Endothelial cell of umbilical vein (primary cell): ENCODE measurements at regions not wholly inside any gene's neighbourhood (a gene's known extent, or its start where the extent isn't known, plus 50 kb on each side); places are given as distances from the start of the nearest gene placed in this dataset.

Source experiments
- BruUV-seq: library from RNA; stranded (reverse); fragments of 400-500 nt; replicated peaks from 2 replicates; lab custom pipeline; 2021; lab: Mats Ljungman, UMichigan
- CTCF ChIA-PET: fragments of 300-600, 350-600 bp; sonication (Branson Sonifier 250); formaldehyde crosslinking; loops from one replicate; lab custom pipeline; 2021; ENCODE audit warnings: antibody characterized with exemption, inconsistent platforms; lab: Charles Lee
- POLR2A ChIA-PET: fragments of 300-600, 350-600 bp; sonication (Branson Sonifier 250); formaldehyde crosslinking; loops from one replicate; lab custom pipeline; 2021; ENCODE audit warnings: antibody characterized with exemption, inconsistent platforms; lab: Charles Lee
- DNase-seq: peaks from one replicate; pipeline ENCODE4 v3.0.0-alpha.2; 2011; ENCODE audit warnings: low read depth, low spot score
- FAIRE-seq: peaks from 2 replicates; lab custom pipeline; 2011; peaks lifted over from hg19 to GRCh38; lab: Jason Lieb, UNC
- H2AFZ ChIP-seq: 2 replicates; pipeline ENCODE4 v1.6.0; 2012; ENCODE audit warnings: low read depth, low read length, control low read depth, inconsistent platforms
- H3K27ac ChIP-seq: 2 replicates; pipeline ENCODE4 v1.5.1; 2011; ENCODE audit warnings: low read depth, mild to moderate bottlenecking, control low read depth, low read length, moderate library complexity; ENCODE audit not compliant: insufficient read depth
- H3K27me3 ChIP-seq, 2 experiments: 2 replicates each; pipeline versions ENCODE4 v1.6.0 to v1.6.1; 2011; ENCODE audit warnings: low read length in 2 of 2, mixed read lengths in 1 of 2; ENCODE audit not compliant: control insufficient read depth in 2 of 2, insufficient read depth in 2 of 2
- H3K36me3 ChIP-seq, 2 experiments: 2 replicates in 1 of 2; 3 replicates in 1 of 2; pipeline ENCODE4 v1.5.1; 2011; ENCODE audit warnings: low read length in 2 of 2, mild to moderate bottlenecking in 1 of 2, moderate library complexity in 1 of 2; ENCODE audit not compliant: control insufficient read depth in 2 of 2, insufficient read depth in 2 of 2; ENCODE audit errors: extremely low read depth in 1 of 2
- H3K4me1 ChIP-seq: 3 replicates; pipeline ENCODE4 v1.5.1; 2011; ENCODE audit warnings: mild to moderate bottlenecking, low read length; ENCODE audit not compliant: control insufficient read depth, insufficient read depth; ENCODE audit errors: extremely low read depth
- H3K4me2 ChIP-seq: 2 replicates; pipeline ENCODE4 v1.6.1; 2011; ENCODE audit warnings: low read length, control low read depth, mixed read lengths; ENCODE audit not compliant: insufficient read depth
- H3K4me3 ChIP-seq, 3 experiments: fragments of 200-600 bp in 1 of 3; sonication (generic), shearing (Covaris generic) in 1 of 3; replicated peaks in 1 of 3; 2 replicates each; pipeline ENCODE4 v1.5.1; 2011 to 2016; ENCODE audit warnings: control low read depth in 3 of 3, low read length in 3 of 3, mild to moderate bottlenecking in 2 of 3, inconsistent platforms in 1 of 3, low read depth in 1 of 3, moderate library complexity in 1 of 3; ENCODE audit not compliant: insufficient read depth in 1 of 3
- H3K79me2 ChIP-seq: 2 replicates; pipeline ENCODE4 v1.6.0; 2012; ENCODE audit warnings: low read length, inconsistent platforms; ENCODE audit not compliant: control insufficient read depth, insufficient read depth
- H3K9ac ChIP-seq: replicated peaks from 2 replicates; pipeline ENCODE3; 2011; ENCODE audit warnings: low read length, control low read depth; ENCODE audit not compliant: insufficient read depth; ENCODE audit errors: extremely low read depth
- H3K9me1 ChIP-seq: replicated peaks from 3 replicates; pipeline ENCODE4 v1.6.0; 2011; ENCODE audit warnings: mild to moderate bottlenecking, low read length; ENCODE audit not compliant: control insufficient read depth, insufficient read depth; ENCODE audit errors: extremely low read depth
- H3K9me3 ChIP-seq: replicated peaks from 2 replicates; pipeline ENCODE4 v1.5.1; 2012; ENCODE audit warnings: low read length, inconsistent platforms; ENCODE audit not compliant: control insufficient read depth, insufficient read depth
- H4K20me1 ChIP-seq: replicated peaks from 2 replicates; pipeline ENCODE3; 2011; ENCODE audit warnings: mild to moderate bottlenecking, low read length; ENCODE audit not compliant: control insufficient read depth, insufficient read depth; ENCODE audit errors: extremely low read depth
- CTCF ChIP-seq, 2 donors: IDR thresholded peaks; 1 replicate in 1 of 2; 2 replicates in 1 of 2; pipeline ENCODE4 v1.5.1; 2011; ENCODE audit warnings: low read length in 2 of 2, mild to moderate bottlenecking in 2 of 2, moderate library complexity in 2 of 2, control low read depth in 1 of 2, inconsistent platforms in 1 of 2, low read depth in 1 of 2; ENCODE audit not compliant: insufficient read depth in 1 of 2; ENCODE audit errors: extremely low read depth in 1 of 2
- EZH2 ChIP-seq: IDR thresholded peaks from 2 replicates; pipeline ENCODE4 v1.6.1; 2012; ENCODE audit warnings: borderline replicate concordance, low read depth, mild to moderate bottlenecking, moderate library complexity, low read length, inconsistent platforms; ENCODE audit not compliant: severe bottlenecking
- FOS ChIP-seq: IDR thresholded peaks from 2 replicates; pipeline ENCODE4 v1.6.1; 2011; ENCODE audit warnings: mild to moderate bottlenecking, low read length, moderate library complexity, borderline replicate concordance; ENCODE audit not compliant: insufficient read depth
- GATA2 ChIP-seq: IDR thresholded peaks from 2 replicates; pipeline ENCODE4 v1.7.0; 2011; ENCODE audit warnings: low read depth, mild to moderate bottlenecking, moderate library complexity, mixed read lengths, low read length; ENCODE audit not compliant: insufficient read length, insufficient read depth
- JUN ChIP-seq: IDR thresholded peaks from 2 replicates; pipeline ENCODE4 v1.6.1; 2011; ENCODE audit warnings: borderline replicate concordance, low read depth; ENCODE audit not compliant: insufficient read length, insufficient read depth
- MAX ChIP-seq: IDR thresholded peaks from 2 replicates; pipeline ENCODE4 v1.6.1; 2011; ENCODE audit not compliant: insufficient read depth, insufficient read length
- MYC ChIP-seq: IDR thresholded peaks from one replicate; pipeline ENCODE4 v1.6.1; 2011; ENCODE audit warnings: mild to moderate bottlenecking, low read depth, low read length
- POLR2A ChIP-seq: IDR thresholded peaks from 2 replicates; pipeline ENCODE4 v1.6.1; 2012; ENCODE audit warnings: low read depth, mild to moderate bottlenecking, control low read depth, low read length
- POLR2AphosphoS5 ChIP-seq: IDR thresholded peaks from 2 replicates; pipeline ENCODE4 v1.6.1; 2012; ENCODE audit warnings: low read depth, mild to moderate bottlenecking, control low read depth, low read length, moderate library complexity; ENCODE audit not compliant: insufficient read depth
- dilution Hi-C: fragments of 300-500 bp; cut with MboI; formaldehyde crosslinking; loops from one replicate; pipeline ENCODE4 v1.15.0; 2019; ENCODE audit warnings: low sequenced_read_pairs; ENCODE audit not compliant: extremely low pct_ligation_motif_present
- intact Hi-C: fragments of 100-400 bp; cut with micrococcal nuclease; formaldehyde crosslinking; loops from one replicate; pipeline ENCODE4 v1.10.0; 2022

GRCh38 chr16:59204589-59204988, 470.5 kb upstream of the GOT2 start:
- Histone ChIP-seq H3K9me1 (no peaks in the 10 kb centered on the region), H4K20me1 (no peaks in the 10 kb centered on the region), H3K4me1 (peaks cover 2% of the 10 kb centered on the region), H3K27me3 (no peaks in the 10 kb centered on the region), H3K4me2 (no peak overlapping the region), H3K79me2 (no peaks in the 10 kb centered on the region), H3K4me3 (no peak overlapping the region), H3K27ac (no peak overlapping the region), H3K36me3 (no peaks in the 10 kb centered on the region), H3K9me3 (no peaks in the 10 kb centered on the region), H3K9ac (no peak overlapping the region), H2AFZ (no peak overlapping the region)
- dilution Hi-C loops (no loop called here), intact Hi-C loops (no loop called here)
- FAIRE-seq (no peak), DNase-seq (no peak)
- no peak for TF ChIP-seq JUN
- no peak for TF ChIP-seq MAX
- TF ChIP-seq GATA2 = no peak
- no peak for TF ChIP-seq POLR2A
- TF ChIP-seq MYC = no peak
- TF ChIP-seq FOS = no peak
- no peak for TF ChIP-seq EZH2
- no peak for TF ChIP-seq POLR2AphosphoS5
- TF ChIP-seq CTCF (IDR thresholded peaks at IDR 0.05; ENCODE audit: extremely low read depth in 1 of 2, insufficient read depth in 1 of 2, low read depth in 1 of 2, low read length in 2 of 2) = no peak
- POLR2A ChIA-PET = no interaction called here
- no TSS peak for BruUV-seq
- CTCF ChIA-PET = interaction anchor here (2.1 kb wide), 1 partner anchor 12 kb away, joined by 6 read pairs; no protein-coding TSS in a partner anchor
